ENCODE measurements at regions not wholly inside any gene's neighbourhood (a gene's known extent, or its start where the extent isn't known, plus 50 kb on each side); places are given as distances from the start of the nearest gene placed in this dataset.
"Not testable (repeated sequence)": the region's sequence is repeated elsewhere in the genome, so short reads cannot be mapped to it uniquely, and the experiment has no call there.

DNA sequence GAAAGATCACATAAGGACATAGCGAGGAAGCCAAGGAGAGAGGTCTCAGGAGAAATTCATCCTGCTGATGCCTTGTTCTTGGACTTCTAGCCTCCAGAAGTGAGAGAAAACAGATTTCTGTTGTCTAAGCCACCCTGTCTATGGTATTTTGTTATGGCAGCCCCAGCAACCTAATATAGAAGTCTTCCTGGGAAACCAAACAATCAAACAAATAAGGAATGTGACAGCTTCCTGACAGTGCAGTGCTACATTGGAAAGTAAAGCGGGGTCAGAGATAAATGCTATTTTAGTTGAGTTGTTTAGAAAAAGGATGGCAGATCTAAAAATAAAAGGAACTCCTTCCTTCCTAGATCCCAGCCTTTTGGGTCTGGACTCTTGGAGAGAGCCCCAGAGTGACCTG, 443.2 kb upstream of the GYPC start:
- DNase-seq (ENCODE audit: low read depth): no peak

DNA sequence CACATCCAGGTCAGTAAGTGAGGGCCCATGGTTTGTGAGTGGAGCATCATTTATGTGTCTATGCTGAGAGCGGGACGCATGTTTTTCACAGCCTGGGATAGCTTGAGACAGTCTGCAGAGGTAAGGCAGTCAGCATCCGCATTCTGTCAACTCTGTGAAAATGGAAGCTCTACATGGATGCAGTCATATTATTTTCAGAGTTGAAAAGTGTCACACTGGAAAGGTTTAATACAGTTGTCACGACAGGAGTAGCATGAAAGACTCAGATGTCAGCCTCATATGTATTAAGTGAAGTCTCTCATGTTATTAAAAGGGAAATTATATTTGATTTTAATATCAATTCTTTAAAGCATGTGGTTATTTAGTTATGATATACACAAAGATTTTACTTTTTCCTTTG, 436.9 kb upstream of the GYPC start:
- no peak for DNase-seq (ENCODE audit: low read depth)

DNA sequence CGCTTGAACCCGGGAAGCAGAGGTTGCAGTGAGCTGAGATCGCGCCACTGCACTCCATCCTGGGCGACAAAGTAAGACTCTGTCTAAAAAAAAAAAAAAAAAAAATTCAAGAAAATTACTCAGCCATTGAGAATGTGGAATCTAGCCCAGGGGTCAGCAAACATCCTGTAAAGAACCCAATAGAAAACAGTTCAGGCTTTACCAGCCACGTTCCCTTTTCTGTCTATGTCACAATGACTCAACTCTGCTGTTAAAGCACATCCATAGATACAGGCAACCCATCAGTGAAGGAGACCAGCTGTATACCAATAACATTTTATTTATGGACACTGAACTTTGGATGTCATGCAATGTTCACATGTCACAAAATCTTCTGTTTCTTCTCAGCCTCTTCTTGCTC, 435.6 kb upstream of the GYPC start:
- DNase-seq (ENCODE audit: low read depth): peak; percentile 75

DNA sequence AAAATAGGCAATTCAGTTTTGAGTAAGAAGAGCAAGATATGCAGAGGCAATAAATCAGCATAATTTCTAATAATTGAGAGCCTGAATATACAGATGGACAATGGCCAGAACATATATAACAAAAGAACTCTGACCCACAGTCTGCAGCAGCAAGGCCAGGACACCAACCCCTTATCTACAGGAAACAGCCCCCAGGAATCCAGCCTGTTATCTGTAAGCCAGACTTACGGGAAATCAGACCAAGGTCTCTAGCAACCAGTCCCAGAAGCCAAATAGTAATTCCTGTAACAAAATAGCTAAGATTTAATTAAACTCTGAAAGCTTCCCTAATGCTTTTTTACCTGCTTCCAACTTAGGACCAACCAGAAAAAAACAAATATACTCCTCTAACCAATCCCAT, 434.5 kb upstream of the GYPC start:
- DNase-seq (ENCODE audit: low read depth): no peak

GRCh38 chr2:126222278-126222677, 433.7 kb upstream of the GYPC start:
- DNase-seq (ENCODE audit: low read depth): no peak

DNA sequence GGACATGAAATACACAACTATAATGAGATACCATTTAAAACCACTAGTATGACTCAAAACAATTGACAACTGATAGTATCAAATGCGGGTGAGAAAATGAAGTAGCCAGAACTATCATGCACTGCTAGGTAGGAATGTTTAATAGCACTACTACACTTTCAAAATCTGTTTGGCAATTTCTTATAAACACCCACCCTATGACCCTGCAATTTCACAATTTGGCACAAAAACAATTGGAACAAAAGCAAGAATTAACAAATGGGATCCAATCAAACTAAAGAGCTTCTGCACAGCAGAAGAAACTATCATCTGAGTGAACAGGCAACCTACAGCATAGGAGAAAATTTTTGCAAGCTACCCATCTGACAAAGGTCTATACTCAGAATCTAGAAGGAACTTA, 431.2 kb upstream of the GYPC start:
- DNase-seq (ENCODE audit: low read depth): no peak

DNA sequence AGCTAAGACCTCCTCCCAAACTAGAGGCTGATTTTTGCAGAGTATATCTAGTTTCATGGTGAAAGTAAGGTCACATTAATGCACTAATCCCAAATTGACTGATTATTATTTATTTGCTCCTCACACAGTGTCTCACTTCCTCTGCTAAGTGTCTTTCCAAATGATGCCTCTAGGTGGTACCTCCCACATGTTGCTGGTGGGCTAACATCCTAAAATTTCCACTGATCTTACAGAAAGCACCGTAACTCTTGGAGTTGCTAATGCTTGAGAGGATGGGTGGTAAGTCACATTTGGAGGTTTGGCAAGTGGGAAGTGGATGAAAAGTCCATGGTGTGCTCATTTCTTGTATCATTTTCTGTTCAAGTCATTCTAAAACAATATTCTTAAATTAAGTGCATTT, 428.7 kb upstream of the GYPC start:
- DNase-seq (ENCODE audit: low read depth): peak; percentile 10

DNA sequence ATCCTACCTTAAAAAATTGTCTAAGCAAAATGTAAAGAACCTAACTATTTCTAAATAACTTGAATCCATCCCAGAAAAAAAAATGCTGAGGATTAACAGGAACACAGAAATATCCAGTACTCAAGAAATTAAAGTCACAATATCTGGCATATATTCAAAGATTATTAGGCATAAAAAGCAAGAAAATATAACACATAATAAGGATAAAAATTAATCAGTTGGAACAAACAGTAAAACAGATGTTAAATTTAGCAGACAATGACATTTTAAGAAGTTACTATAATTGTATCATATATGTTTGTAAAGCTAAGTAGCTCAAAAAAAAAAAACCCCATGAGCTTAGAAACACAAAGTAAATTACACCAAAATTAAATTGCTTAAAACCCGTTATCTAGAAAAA, 427.4 kb upstream of the GYPC start:
- no peak for DNase-seq (ENCODE audit: low read depth)

DNA sequence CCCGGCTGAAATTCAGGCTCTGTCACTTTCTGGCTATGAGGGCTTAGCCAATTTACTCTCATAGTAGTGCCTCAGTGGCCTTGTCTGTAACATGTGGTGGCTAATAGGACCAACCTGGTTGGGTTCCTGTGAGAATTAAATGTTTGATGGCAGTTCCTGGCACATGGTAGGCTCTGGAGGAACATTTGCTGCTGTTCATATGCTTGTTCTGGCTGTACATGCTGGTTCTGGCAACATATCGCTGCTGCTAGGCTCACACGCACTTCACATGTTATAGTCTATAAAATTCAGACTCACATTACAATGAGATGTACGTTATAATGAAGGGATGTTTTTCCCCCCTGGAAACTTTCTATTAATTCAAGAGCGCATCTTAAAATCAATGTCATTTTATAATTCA, 417.7 kb upstream of the GYPC start:
- DNase-seq (ENCODE audit: low read depth): no peak

DNA sequence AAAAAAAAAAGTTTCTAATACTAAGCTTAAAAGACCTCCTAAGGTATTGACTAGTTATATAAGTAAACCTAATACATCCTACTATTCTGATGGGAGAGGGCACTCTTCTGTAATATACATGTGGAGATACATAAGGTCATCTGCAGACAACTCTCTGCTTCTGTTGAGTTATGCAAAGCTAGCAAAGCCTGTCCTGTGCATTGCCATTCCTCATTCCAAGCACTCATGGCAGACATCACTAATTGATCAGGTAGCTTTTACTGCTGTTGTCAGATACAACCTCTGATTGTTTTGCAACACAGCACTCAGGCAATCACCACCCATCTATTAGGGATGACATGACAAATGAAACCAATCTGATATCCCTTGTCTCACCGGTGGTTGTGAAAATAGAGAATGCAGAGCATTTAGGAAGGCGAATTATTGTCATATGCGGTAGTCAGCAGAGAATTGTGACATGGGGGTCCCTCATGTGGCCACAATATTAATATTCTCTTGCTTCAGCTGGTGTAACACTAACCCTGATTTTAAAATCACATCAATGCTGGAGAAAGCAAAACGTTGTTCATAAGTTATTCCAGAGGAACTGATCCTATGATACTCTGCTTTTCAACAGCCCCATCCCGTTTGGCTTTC, 416.5 kb upstream of the GYPC start:
- DNase-seq (ENCODE audit: low read depth): no peak

- DNase-seq (ENCODE audit: low read depth): no peak
These were observed 415.0 kb upstream of the GYPC start for GRCh38 chr2:126241001-126241400.

GRCh38 chr2:126241411-126241810, 414.5 kb upstream of the GYPC start:
- DNase-seq (ENCODE audit: low read depth): no peak

- DNase-seq (ENCODE audit: low read depth): peak; percentile 42
These were observed 411.0 kb upstream of the GYPC start for GRCh38 chr2:126244937-126245336.

DNA sequence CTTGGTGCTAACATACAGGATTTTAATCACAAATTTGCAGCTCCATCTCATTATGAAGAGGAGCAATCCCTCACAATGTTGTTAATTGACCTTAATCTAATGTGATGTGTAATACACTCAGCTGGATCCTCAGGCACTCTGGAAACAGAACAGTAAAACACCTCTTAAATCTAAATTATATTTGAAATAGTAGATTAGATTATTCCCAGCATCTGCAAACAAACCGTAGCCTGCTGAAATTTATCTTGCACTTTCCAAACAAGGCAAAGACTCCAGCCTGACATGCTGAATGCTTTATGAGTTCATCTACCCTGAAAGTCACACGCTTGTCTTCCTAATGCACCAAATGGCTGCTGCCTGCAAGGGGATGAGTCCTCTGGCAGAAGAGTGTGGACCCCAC, 402.3 kb upstream of the GYPC start:
- no peak for DNase-seq (ENCODE audit: low read depth)

- no peak for DNase-seq (ENCODE audit: low read depth)
These were observed 391.3 kb upstream of the GYPC start for GRCh38 chr2:126264625-126265024.

DNA sequence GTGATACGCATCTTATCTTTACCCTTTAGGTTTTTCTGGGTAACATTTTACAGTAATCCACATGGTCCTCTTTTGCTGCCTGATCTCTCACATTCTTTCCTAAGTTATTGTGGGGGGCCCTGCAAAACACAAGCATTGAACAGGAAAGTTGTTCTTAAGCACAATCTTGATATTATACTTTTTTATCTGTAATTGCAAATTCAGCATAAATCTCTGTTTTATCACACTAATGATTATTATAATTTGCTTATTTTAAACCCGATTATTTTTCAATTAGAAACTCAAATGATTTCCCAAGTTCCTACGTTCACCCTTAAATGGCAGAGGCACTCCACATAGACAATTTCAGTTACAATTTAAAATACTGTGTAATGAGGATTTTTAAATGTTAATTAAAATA, 386.0 kb upstream of the GYPC start:
- DNase-seq (ENCODE audit: low read depth): no peak

GRCh38 chr2:126270587-126270986, 385.4 kb upstream of the GYPC start:
- no peak for DNase-seq (ENCODE audit: low read depth)

DNA sequence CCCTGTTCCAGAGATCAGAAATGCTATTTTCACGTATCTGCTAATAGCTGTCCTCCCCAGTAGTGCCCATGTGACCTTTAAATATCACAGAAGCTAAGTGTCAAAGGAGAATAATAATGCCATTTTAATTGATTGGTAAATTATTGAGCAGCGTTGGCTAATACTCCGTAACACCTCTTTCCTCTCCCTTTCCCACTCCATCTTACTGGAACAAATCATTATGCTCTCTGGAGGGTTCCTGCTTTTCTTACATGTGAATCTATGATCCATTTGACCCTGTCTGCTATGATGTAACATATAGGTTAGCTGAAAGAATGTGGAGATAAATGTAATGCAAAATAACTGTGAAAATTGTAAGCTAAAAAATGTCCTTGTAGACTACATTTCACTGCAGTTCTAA, 383.6 kb upstream of the GYPC start:
- DNase-seq (ENCODE audit: low read depth): no peak

GRCh38 chr2:126275098-126275497, 380.9 kb upstream of the GYPC start:
- DNase-seq (ENCODE audit: low read depth): no peak

DNA sequence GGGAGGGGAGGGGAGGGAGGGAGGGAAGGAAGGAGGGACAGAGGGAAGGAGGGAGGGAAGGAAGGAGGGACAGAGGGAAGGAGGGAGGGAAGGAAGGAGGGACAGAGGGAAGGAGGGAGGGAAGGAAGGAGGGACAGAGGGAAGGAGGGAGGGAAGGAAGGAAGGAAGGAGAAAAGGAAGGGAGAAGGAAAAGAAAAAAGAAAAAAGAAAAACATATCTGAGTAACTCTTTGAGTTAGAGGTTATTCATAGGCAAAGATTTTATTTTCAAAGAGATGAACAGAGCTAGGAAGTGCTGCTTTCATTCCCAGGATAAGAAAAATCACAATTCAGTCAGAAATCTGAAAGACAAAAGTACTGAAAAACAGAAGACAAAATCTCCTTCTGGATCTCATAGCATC, 379.7 kb upstream of the GYPC start:
- not testable (repeated sequence) for DNase-seq (ENCODE audit: low read depth)

DNA sequence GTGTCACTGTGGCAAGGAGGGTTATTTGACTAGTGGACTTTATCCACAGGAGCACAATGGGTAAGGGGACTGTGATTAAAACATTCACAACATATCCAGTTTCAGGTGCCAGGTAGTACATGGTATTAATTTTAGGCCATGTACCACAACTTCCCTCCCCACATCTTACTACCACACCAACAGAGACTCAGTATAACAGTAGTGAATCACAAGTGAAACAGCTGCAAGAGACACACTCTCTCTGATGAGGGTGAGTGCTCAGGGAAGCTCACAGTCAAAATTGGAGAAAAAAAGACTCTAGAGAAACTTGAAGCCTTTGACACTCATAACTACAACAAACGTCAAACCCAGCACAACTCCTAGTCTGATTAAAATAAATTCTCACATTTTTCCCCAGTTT, 367.6 kb upstream of the GYPC start:
- no peak for DNase-seq (ENCODE audit: low read depth)

- DNase-seq (ENCODE audit: low read depth): not testable (repeated sequence)
These were observed 362.0 kb upstream of the GYPC start for GRCh38 chr2:126293962-126294361.

- no peak for DNase-seq (ENCODE audit: low read depth)
These were observed 356.4 kb upstream of the GYPC start for GRCh38 chr2:126299469-126299976.

DNA sequence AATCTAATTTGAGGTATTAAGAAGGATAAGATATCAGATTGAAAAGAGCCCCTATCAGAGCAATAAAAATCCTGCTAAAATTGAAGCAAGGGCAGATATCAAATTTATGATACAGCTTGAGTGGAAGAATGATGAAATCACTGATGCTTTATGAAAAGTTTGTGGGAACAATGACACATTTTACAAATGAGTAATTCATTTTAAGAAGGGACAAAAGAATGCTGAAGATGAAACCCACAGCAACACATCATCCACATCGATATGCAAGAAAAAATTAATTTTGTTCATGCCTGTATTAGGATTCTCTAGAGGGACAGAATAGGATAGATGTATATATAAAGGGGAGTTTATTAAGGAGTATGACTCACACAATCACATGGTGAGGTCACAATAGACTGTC, 355.6 kb upstream of the GYPC start:
- peak; percentile 1 for DNase-seq (ENCODE audit: low read depth)

Measured in HT1080 (cell line).